GM21390 (cell line): ENCODE measurements at regions not wholly inside any gene's neighbourhood (a gene's known extent, or its start where the extent isn't known, plus 50 kb on each side); places are given as distances from the start of the nearest gene placed in this dataset.

Source experiments
- ATAC-seq: cut with Tn5 transposase; IDR thresholded peaks from one replicate; pipeline ENCODE4 v1.9.1; 2021; ENCODE audit not compliant: unreplicated experiment

GRCh38 chr18:61989138-61989537, 96.3 kb upstream of the RNF152 start:
- ATAC-seq, result no peak

- ATAC-seq, result no peak
Observed at GRCh38 chr18:61988100-61988499, 95.3 kb upstream of the RNF152 start.

GRCh38 chr18:61985681-61986080, 92.9 kb upstream of the RNF152 start:
- ATAC-seq, result no peak

- ATAC-seq, result no peak
Observed at GRCh38 chr18:61984349-61984748, 91.5 kb upstream of the RNF152 start.

- ATAC-seq, result no peak
Observed at GRCh38 chr18:61982475-61982874, 89.7 kb upstream of the RNF152 start.

- ATAC-seq, result no peak
Observed at GRCh38 chr18:61980355-61980754, 87.5 kb upstream of the RNF152 start.

GRCh38 chr18:61975526-61976326, 82.9 kb upstream of the RNF152 start:
- ATAC-seq, result peak; percentile 49

- ATAC-seq, result no peak
Observed at GRCh38 chr18:61973273-61974115, 80.7 kb upstream of the RNF152 start.

- peak; percentile 90 for ATAC-seq
Observed at GRCh38 chr18:61972389-61973264, 79.8 kb upstream of the RNF152 start.

GRCh38 chr18:61967252-61967891, 74.6 kb upstream of the RNF152 start:
- no peak for ATAC-seq

- no peak for ATAC-seq
Observed at GRCh38 chr18:61965311-61965710, 72.5 kb upstream of the RNF152 start.

- ATAC-seq, result no peak
Observed at GRCh38 chr18:61964616-61965015, 71.8 kb upstream of the RNF152 start.

GRCh38 chr18:61963705-61964104, 70.9 kb upstream of the RNF152 start:
- ATAC-seq, result no peak

- no peak for ATAC-seq
Observed at GRCh38 chr18:61957801-61958516, 65.2 kb upstream of the RNF152 start.

GRCh38 chr18:61955644-61956043, 62.8 kb upstream of the RNF152 start:
- peak; percentile 49 for ATAC-seq

- ATAC-seq, result no peak
Observed at GRCh38 chr18:61954096-61954746, 61.4 kb upstream of the RNF152 start.

- ATAC-seq, result no peak
Observed at GRCh38 chr18:61953641-61954040, 60.8 kb upstream of the RNF152 start.

GRCh38 chr18:61953161-61953560, 60.4 kb upstream of the RNF152 start:
- ATAC-seq, result no peak

GRCh38 chr18:61951396-61951795, 58.6 kb upstream of the RNF152 start:
- ATAC-seq, result no peak

- ATAC-seq, result no peak
Observed at GRCh38 chr18:61950371-61950770, 57.6 kb upstream of the RNF152 start.
